Stimulated activated CD4-positive, alpha-beta T cell treated with anti-CD3 and anti-CD28 coated beads, Interleukin-2, amount 100 ng/mL, for 4 hours (primary cell): ENCODE measurements at regions not wholly inside any gene's neighbourhood (a gene's known extent, or its start where the extent isn't known, plus 50 kb on each side); places are given as distances from the start of the nearest gene placed in this dataset.
"Not testable (repeated sequence)": the region's sequence is repeated elsewhere in the genome, so short reads cannot be mapped to it uniquely, and the experiment has no call there.

Source experiments
- DNase-seq: peaks from one replicate; pipeline ENCODE4 v3.0.0-alpha.2; 2020; ENCODE audit warnings: low read depth

GRCh38 chr5:162624110-162624509 lies 556.5 kb downstream of the GABRG2 start:
- no peak for DNase-seq

DNA sequence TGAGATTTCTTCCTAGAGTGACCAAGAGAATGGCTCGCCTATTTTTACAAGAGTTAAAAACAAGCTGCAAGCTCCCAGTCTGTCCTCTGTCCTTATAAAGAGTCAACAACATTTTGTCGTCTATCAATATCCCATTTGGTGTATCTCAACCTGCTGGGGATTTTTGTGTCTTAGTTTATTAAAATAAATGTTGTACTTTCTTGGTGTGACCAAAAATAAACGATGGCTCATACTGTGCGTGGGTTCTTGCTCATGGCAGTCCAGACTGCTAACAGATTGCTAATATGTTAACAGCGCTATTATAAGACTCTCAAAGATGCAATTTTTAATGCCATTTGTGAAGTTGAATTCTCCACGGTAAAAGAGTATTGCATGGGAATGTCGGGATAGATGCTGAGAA lies 569.9 kb downstream of the GABRG2 start:
- DNase-seq: no peak

DNA sequence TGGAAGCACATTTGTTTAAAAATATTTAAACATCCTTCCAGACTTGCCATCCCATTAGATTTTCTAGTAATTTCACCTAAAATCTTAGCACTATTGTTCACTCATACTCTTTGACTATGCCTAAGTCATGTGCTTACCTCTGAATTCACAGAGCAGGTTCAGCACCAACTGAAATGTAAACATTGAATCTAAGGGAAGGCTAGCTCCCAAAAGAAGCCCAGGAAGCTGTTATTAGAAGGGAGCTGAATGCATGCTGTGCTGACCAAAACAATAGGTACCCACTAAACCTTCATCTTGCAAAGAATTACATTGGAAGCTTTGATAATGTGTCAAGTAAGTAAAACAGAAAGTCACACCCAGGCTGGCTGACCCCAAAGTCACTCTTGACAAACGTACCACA lies 571.3 kb downstream of the GABRG2 start:
- DNase-seq: no peak

DNA sequence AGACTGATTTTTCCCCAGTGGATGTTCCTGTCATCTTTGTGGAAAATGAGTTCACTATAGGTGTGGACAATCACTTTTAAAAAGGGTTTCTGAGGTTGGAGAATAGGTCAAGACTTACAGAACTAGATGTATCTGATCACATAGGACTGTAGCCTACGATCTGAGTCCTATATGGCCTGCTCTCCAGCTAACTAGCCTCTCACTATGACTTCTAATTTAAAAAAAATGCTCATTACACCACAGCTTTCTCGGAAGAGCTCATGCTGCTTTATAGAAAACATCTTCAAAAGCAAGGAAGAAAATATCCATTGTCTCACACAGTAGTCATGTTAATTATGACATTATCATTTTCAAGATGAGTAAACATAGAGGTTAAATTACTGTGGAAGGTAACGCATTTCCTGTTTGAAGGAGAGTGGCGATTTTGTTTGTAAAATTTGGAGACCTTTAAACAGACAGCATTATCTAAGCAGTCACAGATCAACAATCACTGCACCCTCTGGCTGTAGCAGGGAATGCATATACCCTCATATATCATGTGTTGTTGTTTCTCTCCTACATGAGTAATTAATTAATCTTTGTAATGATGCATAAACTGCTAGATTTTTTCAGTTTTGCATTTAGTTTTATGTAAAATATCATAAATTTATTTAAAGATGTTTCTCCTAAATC lies 573.7 kb downstream of the GABRG2 start:
- no peak for DNase-seq

DNA sequence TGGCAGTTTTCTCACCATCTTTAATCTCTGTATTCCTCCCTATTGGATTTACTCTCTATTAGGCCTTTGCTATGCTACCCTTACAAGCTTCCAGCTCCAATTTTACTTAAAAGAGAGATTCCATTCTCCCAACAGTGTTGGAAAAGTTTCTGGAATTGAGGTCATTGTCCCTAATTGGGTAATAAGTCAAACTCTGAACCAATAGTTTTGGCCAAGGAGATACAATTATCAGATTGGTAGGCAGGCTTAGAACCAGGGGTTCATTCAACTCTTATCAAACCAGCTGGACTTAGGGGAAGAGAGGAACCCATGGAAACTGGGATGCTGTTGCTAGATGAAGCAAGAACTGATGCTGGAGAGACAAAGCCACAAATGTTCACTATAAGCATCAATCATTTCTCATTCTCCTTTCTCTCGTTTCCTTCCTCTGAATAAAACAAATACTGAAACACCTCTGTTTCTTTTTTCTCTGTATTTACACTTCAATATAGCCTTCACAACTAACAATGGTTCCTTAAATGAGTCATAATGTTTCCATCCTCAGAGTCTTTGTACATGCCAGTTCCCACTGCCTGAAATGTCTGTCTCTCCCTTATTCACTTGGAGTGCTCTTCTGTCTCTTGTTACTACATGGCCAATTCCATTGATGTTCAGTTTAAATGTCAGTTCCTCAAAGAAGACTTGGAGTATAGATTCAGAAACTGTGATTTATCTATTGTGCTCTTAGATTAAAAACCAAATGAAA lies 587.3 kb downstream of the GABRG2 start:
- no peak for DNase-seq

- DNase-seq: no peak
Measured at GRCh38 chr5:162657076-162657475, 589.5 kb downstream of the GABRG2 start.

GRCh38 chr5:162664846-162665245 lies 597.3 kb downstream of the GABRG2 start:
- DNase-seq: no peak

- DNase-seq: no peak
Measured at GRCh38 chr5:162668926-162669325, 601.4 kb downstream of the GABRG2 start.

GRCh38 chr5:162672061-162672460 lies 604.5 kb downstream of the GABRG2 start:
- DNase-seq: no peak

- no peak for DNase-seq
Measured at GRCh38 chr5:162683284-162683683, 615.7 kb downstream of the GABRG2 start.

DNA sequence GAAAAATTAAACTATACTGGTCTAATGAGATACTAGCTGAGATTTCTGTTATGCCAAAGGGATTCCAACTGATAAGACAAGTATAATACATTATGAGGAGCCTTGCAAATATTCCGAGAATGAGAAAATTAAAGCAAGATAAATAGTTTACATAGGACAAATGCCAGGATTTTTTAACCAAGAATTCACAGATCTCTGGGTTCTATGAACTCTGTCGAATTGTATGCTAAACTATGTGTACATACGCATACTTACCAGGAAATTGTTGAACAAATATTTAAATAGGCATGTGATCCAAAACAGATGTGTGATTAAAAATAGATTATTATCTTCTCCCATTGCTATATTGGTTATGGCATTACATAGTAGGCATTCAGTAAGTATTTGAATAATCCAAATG lies 616.6 kb downstream of the GABRG2 start:
- DNase-seq: no peak

DNA sequence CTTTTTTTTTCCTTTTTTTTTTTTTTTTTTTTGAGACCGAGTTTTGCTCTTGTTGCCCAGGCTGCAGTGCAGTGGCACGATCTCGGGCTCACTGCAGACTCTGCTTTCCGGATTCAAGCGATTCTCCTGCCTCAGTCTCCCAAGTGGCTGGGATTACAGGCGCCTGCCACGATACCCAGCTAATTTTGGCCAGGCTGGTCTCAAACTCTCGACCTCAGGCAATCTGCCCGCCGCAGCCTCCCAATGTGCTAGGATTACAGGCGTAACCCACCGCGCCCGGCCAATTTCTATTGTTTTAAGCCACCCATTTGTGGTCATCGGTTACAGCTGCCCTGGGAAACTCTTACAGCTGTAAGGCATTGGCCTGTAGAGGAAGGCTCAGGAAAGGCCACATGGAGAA lies 617.7 kb downstream of the GABRG2 start:
- no peak for DNase-seq

DNA sequence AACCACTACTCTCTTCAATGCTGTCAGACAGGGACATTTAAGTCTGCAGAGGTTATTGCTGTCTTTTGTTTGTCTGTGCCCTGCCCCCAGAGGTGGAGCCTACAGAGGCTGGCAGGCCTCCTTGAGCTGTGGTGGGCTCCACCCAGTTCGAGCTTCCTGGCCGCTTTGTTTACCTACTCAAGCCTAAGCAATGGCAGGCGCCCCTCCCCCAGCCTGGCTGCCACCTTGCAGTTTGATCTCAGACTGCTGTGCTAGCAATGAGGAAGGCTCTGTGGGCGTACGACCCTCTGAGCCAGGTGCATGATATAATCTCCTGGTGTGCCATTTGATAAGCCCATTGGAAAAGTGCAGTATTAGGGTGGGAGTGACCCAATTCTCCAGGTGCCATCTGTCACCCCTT lies 628.7 kb downstream of the GABRG2 start:
- not testable (repeated sequence) for DNase-seq

GRCh38 chr5:162699361-162699760 lies 631.8 kb downstream of the GABRG2 start:
- DNase-seq: no peak

DNA sequence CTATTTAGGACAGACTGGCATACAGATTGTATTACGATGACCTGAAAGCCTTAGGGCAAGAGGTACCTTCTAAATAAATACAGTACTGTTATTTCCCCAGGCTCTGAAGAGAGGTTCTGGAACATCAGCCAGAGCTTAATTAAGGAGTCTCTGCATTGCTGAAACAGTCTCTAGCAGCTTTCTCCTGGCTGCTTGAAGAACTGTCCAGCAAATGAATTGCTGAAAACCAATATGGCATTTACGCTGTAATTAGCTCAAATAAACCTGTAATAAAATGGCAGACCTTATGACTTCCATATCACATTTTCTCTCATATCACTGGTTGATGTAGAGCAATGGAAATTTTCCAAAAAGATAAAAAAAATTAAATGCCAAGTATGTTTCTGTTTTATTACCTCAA lies 636.3 kb downstream of the GABRG2 start:
- no peak for DNase-seq

- no peak for DNase-seq
Measured at GRCh38 chr5:162711244-162711643, 643.7 kb downstream of the GABRG2 start.

DNA sequence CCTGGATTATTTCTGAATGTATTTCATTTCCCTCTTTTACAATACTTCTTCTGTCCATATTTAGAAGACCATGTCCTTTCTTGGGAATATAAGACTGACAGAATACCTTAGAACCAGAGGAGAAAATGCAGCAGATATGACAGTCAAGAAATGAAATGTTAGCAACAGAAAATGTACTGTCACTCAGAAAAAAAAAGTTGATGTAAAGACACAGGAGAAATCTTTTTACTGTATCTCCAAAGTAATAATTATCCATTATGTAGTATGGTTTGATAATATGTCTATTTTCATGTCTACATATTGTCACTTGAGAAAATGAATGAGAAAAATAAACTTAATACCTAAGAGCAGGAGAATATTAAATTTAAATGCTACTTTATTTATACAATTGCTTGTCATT lies 652.1 kb downstream of the GABRG2 start:
- DNase-seq: no peak

- no peak for DNase-seq
Measured at GRCh38 chr5:162721125-162721524, 653.6 kb downstream of the GABRG2 start.

DNA sequence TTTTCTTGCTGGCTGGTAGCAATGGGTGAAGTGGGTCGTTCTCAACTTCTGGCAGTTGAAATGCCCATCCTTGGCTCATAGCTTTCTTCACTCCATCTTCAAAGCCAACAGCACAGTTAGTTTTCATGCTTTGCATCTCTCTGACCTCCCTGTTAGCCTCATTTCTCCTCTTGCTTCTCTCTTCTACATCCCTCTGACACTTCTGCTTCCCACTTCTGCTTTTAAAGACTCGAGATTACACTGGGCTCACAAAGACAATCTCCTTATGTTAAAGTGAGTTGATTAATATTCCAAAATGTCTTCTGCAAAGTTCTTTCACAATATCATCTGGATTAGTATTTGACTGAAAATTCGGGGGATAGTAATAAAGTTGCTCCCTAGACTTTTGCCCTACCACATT lies 684.8 kb upstream of the CCNG1 start:
- DNase-seq: no peak

- no peak for DNase-seq
Measured at GRCh38 chr5:162762119-162762518, 675.3 kb upstream of the CCNG1 start.

GRCh38 chr5:162769019-162769418 lies 668.4 kb upstream of the CCNG1 start:
- DNase-seq: no peak

DNA sequence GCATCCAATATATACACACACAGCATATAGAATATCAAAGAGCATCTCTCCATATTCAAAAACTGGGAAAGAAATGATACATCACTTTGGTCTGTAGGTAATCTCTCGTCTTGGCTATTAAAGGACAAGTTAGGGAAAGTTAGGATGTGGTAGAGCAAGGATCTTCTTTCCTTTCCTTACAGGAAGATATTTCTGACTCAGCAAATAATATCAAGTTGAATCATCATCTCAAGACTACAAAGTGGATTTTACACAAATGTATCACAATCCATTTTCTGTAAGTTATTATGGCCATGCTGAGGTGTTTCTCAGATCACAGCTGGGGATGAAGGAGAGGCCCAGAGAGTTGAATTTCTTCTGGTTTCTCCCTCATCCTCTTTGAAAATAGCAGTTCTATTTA lies 651.7 kb upstream of the CCNG1 start:
- no peak for DNase-seq

DNA sequence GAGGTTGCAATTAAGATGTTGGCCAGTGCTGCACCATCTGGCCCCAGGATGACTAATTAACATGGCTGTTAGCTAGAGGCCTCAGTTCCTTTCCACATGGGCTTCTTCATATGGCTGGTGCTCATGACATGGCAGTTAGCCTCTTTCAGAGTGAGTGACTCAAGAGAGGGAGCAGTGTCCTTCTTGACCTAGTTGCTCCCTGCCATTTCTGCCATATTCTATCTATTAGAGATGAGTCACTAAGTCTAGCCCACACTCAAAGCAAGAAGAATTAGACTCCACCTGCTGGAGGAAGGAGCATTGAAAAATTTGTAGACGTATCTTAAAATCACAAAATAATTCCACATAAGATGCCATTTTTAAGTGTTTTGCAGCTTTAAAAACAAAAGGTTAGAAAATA lies 651.2 kb upstream of the CCNG1 start:
- DNase-seq: no peak

- no peak for DNase-seq
Measured at GRCh38 chr5:162796507-162796906, 640.9 kb upstream of the CCNG1 start.
